Memory B cell (primary cell): ENCODE measurements at regions not wholly inside any gene's neighbourhood (a gene's known extent, or its start where the extent isn't known, plus 50 kb on each side); places are given as distances from the start of the nearest gene placed in this dataset.

Source experiments
- ATAC-seq: fragments of 150-1000 bp; cut with Tn5 transposase; 2 replicates; pipeline ENCODE4 v1.10.0; 2021; ENCODE audit warnings: low read depth, mild to moderate bottlenecking, moderate library complexity
- DNase-seq, 2 donors: peaks; one replicate each; pipeline ENCODE4 v3.0.0; 2022; ENCODE audit warnings: low spot score in 2 of 2
- H3K27ac Mint-ChIP-seq: one replicate; pipeline ENCODE4 v1.8.0; 2022; ENCODE audit warnings: mild to moderate bottlenecking, moderate library complexity, mixed read lengths
- H3K27me3 Mint-ChIP-seq: one replicate; pipeline ENCODE4 v1.8.0; 2022; ENCODE audit warnings: mixed read lengths
- H3K36me3 Mint-ChIP-seq: one replicate; pipeline ENCODE4 v1.8.0; 2022; ENCODE audit warnings: mild to moderate bottlenecking, mixed read lengths
- H3K4me1 Mint-ChIP-seq: one replicate; pipeline ENCODE4 v1.8.0; 2022; ENCODE audit warnings: mixed read lengths
- H3K4me3 Mint-ChIP-seq: one replicate; pipeline ENCODE4 v1.8.0; 2022; ENCODE audit warnings: mild to moderate bottlenecking, moderate library complexity, mixed read lengths
- H3K9me3 Mint-ChIP-seq: one replicate; pipeline ENCODE4 v1.8.0; 2022; ENCODE audit warnings: mixed read lengths

- Mint-ChIP-seq H3K27ac (no peak overlapping the region), H3K9me3 (no peaks in the 10 kb centered on the region), H3K4me3 (peak overlapping the region; percentile 81), H3K36me3 (no peaks in the 10 kb centered on the region), H3K27me3 (no peaks in the 10 kb centered on the region), H3K4me1 (peaks cover 25% of the 10 kb centered on the region)
- no peak for DNase-seq
- ATAC-seq, result no peak
Observed at GRCh38 chr16:14002416-14002990, 68.6 kb upstream of the MRTFB start.

- Mint-ChIP-seq H3K4me1 (peaks cover 22% of the 10 kb centered on the region), H3K27ac (no peak overlapping the region), H3K27me3 (no peaks in the 10 kb centered on the region), H3K36me3 (no peaks in the 10 kb centered on the region), H3K4me3 (peak overlapping the region; percentile 81), H3K9me3 (no peaks in the 10 kb centered on the region)
- DNase-seq (no peak), ATAC-seq (peak; percentile 54)
Observed at GRCh38 chr16:14003074-14003570, 68.0 kb upstream of the MRTFB start.

GRCh38 chr16:14004031-14004728 lies 66.9 kb upstream of the MRTFB start:
- peaks cover 18% of the 10 kb centered on the region for H3K4me1 Mint-ChIP-seq
- no peaks in the 10 kb centered on the region for H3K27me3 Mint-ChIP-seq
- H3K9me3 Mint-ChIP-seq, result no peaks in the 10 kb centered on the region

GRCh38 chr16:14004729-14005315 lies 66.3 kb upstream of the MRTFB start:
- Mint-ChIP-seq H3K4me3 (no peak overlapping the region), H3K9me3 (no peaks in the 10 kb centered on the region), H3K36me3 (no peaks in the 10 kb centered on the region), H3K27ac (no peak overlapping the region), H3K27me3 (peaks cover 2% of the 10 kb centered on the region), H3K4me1 (peaks cover 13% of the 10 kb centered on the region)
- no peak for ATAC-seq
- DNase-seq, result no peak

More at GRCh38 chr16:14004031-14004728, 66.9 kb upstream of the MRTFB start:
- ATAC-seq (no peak), DNase-seq (no peak)
- H3K27ac Mint-ChIP-seq, result no peak overlapping the region
- no peaks in the 10 kb centered on the region for H3K36me3 Mint-ChIP-seq
- H3K4me3 Mint-ChIP-seq, result no peak overlapping the region

- no peaks in the 10 kb centered on the region for H3K9me3 Mint-ChIP-seq
- DNase-seq, result no peak
- peaks cover 10% of the 10 kb centered on the region for H3K4me1 Mint-ChIP-seq
- H3K4me3 Mint-ChIP-seq, result no peak overlapping the region
- no peak overlapping the region for H3K27ac Mint-ChIP-seq
- no peak for ATAC-seq
- no peaks in the 10 kb centered on the region for H3K36me3 Mint-ChIP-seq
- peaks cover 2% of the 10 kb centered on the region for H3K27me3 Mint-ChIP-seq
Observed at GRCh38 chr16:14005335-14005734, 65.8 kb upstream of the MRTFB start.

- no peak for DNase-seq
- H3K36me3 Mint-ChIP-seq, result no peaks in the 10 kb centered on the region
- H3K4me3 Mint-ChIP-seq, result no peak overlapping the region
- H3K9me3 Mint-ChIP-seq, result no peaks in the 10 kb centered on the region
- peaks cover 10% of the 10 kb centered on the region for H3K4me1 Mint-ChIP-seq
- H3K27ac Mint-ChIP-seq, result no peak overlapping the region
- peaks cover 5% of the 10 kb centered on the region for H3K27me3 Mint-ChIP-seq
- ATAC-seq, result no peak
Observed at GRCh38 chr16:14007450-14007849, 63.7 kb upstream of the MRTFB start.

DNA sequence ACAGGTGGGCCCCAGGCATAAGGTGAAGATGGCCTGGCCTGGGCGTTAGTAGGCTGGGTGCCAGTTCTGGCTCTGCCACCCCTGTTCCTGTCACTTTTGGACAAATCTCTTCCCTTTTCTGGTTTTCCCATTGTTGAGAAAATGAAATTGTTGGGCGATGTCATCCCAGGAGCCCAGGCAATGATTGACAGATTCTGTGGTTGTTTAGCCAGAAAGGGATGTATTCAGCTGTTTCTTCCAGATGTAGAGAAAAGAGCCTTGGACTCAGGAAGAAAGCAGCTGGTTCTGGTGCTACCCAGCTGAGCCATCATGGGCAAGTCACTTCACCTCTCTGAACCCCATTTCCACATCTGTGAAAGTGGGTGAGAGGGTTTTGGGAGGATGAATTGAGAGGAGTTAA lies 60.1 kb upstream of the MRTFB start:
- Mint-ChIP-seq H3K4me3 (no peak overlapping the region), H3K36me3 (no peaks in the 10 kb centered on the region), H3K9me3 (no peaks in the 10 kb centered on the region), H3K27ac (no peak overlapping the region), H3K4me1 (peaks cover 2% of the 10 kb centered on the region), H3K27me3 (peaks cover 5% of the 10 kb centered on the region)
- ATAC-seq (no peak), DNase-seq (no peak)

DNA sequence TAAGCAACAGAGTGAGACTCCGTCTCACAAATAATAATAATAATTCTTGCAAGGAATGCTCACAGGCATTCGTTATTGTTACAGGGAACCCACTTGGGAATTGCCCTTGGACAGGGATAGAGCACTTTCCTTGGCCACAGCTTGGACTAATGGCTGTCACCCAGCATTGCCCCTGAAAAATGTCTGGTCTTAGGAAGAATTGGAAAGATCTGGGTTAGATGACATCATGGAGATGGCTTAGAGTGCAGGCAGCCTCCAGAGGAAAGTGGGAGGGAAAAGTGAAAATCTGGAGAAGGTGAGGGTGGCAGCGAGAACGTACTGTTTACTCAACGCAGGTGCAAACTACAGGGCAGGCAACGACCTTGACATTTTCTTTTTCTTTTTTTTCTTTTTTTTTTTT lies 59.3 kb upstream of the MRTFB start:
- Mint-ChIP-seq H3K9me3 (no peaks in the 10 kb centered on the region), H3K27me3 (peaks cover 5% of the 10 kb centered on the region), H3K36me3 (no peaks in the 10 kb centered on the region), H3K27ac (no peak overlapping the region), H3K4me3 (no peak overlapping the region), H3K4me1 (peaks cover 2% of the 10 kb centered on the region)
- ATAC-seq (no peak), DNase-seq (no peak)

GRCh38 chr16:14013145-14013570 lies 58.0 kb upstream of the MRTFB start:
- Mint-ChIP-seq H3K4me3 (no peak overlapping the region), H3K27me3 (peaks cover 5% of the 10 kb centered on the region), H3K4me1 (no peaks in the 10 kb centered on the region), H3K27ac (no peak overlapping the region), H3K36me3 (no peaks in the 10 kb centered on the region), H3K9me3 (no peaks in the 10 kb centered on the region)
- ATAC-seq, result no peak
- DNase-seq, result no peak

DNA sequence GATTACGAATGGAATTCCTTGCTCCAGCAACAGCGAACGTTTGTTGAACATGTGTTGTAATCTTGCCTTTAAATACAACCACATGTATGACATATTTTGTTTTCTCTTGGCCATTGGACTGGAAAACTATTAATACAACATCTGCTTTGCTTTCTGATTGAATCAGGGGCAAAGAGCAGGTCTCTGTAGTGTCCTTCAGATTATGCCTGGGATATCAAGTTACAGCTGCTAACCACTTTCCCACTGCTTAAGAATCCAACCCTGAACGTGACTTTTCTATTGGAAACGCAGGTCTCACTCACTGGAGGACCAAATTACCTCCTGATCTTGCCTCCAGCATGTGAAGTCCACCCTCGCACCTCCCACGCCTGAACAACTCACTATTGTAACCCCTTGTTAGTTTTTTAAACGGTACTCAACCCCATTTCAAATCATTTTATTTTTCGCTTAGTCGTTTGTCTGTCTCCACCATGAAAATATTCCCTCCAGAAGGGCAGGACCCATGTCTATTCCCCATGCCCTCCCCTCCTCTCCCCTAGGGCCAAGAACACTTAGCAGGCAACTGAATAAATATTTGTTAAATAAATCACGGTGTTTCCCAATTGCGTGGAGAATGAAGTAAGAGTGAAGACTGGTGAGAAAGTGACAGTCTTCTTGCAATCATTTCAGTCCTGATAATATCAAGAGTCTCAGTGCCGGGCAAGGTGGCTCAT lies 57.4 kb upstream of the MRTFB start:
- Mint-ChIP-seq H3K27ac (no peak overlapping the region), H3K9me3 (no peaks in the 10 kb centered on the region), H3K4me1 (no peaks in the 10 kb centered on the region), H3K4me3 (no peak overlapping the region), H3K27me3 (peaks cover 5% of the 10 kb centered on the region), H3K36me3 (no peaks in the 10 kb centered on the region)
- no peak for ATAC-seq
- no peak for DNase-seq

DNA sequence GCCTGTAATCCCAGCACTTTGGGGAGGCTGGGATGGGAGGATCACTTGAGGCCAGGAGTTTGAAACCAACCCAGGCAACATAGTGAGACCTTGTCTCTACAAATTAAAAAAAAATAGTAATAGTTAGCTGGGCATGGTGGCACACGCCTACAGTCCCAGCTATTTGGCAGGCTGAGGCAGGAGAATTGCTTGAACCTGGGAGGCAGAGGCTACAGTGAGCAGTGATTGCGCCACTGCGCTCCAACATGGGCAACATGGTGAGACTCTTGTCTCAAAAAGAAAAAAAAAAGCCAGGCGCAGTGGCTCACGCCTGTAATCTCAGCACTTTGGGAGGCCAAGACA lies 56.9 kb upstream of the MRTFB start:
- Mint-ChIP-seq H3K4me1 (no peaks in the 10 kb centered on the region), H3K27ac (no peak overlapping the region), H3K4me3 (no peak overlapping the region), H3K36me3 (no peaks in the 10 kb centered on the region), H3K9me3 (no peaks in the 10 kb centered on the region), H3K27me3 (peaks cover 5% of the 10 kb centered on the region)
- ATAC-seq, result no peak
- DNase-seq, result no peak

DNA sequence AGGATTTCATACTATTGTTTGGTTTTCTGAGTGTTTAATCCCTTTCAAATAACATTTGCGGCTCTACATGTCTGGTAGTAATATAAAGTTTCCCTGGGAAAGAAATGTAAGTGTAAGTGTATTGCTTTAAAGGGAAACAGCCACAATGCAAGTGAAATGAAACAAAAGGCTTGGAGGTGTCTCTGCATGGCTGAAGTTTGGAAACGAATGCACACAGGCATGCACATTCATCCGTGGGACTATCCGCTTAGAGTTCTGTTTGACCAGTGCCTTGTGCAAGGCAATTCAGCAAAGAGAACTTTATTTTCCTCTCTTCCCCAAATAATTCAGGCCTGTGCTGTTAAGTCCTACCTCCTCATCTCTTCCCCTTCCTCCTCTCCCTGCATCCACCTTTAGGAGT lies 56.1 kb upstream of the MRTFB start:
- Mint-ChIP-seq H3K36me3 (no peaks in the 10 kb centered on the region), H3K9me3 (no peaks in the 10 kb centered on the region), H3K27me3 (peaks cover 3% of the 10 kb centered on the region), H3K27ac (no peak overlapping the region), H3K4me1 (no peaks in the 10 kb centered on the region), H3K4me3 (no peak overlapping the region)
- no peak for DNase-seq
- no peak for ATAC-seq

DNA sequence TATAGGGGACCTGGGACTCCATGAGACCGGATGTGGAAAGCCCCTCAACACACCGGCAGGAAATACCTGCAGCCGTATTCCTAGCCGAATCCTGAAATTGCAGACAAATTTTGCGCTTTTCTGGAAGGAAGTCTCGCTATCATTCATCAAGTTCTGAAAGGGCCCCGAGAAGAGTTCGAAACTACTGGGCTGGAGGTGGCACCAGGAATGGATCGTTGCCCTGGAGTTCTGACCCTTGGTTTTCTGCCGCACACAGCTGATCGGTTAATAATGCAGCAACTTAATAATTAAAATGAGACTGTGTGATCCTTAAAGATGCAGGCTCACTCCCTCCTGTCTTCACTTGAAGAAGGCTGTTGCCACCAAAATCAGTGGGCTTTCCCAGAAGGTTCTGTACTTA lies 55.7 kb upstream of the MRTFB start:
- DNase-seq (no peak), ATAC-seq (no peak)
- Mint-ChIP-seq H3K27me3 (peaks cover 3% of the 10 kb centered on the region), H3K36me3 (no peaks in the 10 kb centered on the region), H3K4me1 (no peaks in the 10 kb centered on the region), H3K4me3 (no peak overlapping the region), H3K27ac (no peak overlapping the region), H3K9me3 (no peaks in the 10 kb centered on the region)

GRCh38 chr16:14015948-14016347 lies 55.2 kb upstream of the MRTFB start:
- Mint-ChIP-seq H3K9me3 (no peaks in the 10 kb centered on the region), H3K4me1 (no peaks in the 10 kb centered on the region), H3K36me3 (no peaks in the 10 kb centered on the region), H3K27ac (no peak overlapping the region), H3K27me3 (peaks cover 3% of the 10 kb centered on the region), H3K4me3 (no peak overlapping the region)
- ATAC-seq (no peak), DNase-seq (no peak)
